GM12872 (cell line): ENCODE measurements at regions not wholly inside any gene's neighbourhood (a gene's known extent, or its start where the extent isn't known, plus 50 kb on each side); places are given as distances from the start of the nearest gene placed in this dataset.

Source experiments
- TF ChIP-seq, protein P1 (sequence below): IDR thresholded peaks from 3 replicates; pipeline ENCODE4 v1.5.1; 2011; ENCODE audit warnings: low read depth, mild to moderate bottlenecking, low read length, moderate library complexity; ENCODE audit not compliant: insufficient read depth

DNA sequence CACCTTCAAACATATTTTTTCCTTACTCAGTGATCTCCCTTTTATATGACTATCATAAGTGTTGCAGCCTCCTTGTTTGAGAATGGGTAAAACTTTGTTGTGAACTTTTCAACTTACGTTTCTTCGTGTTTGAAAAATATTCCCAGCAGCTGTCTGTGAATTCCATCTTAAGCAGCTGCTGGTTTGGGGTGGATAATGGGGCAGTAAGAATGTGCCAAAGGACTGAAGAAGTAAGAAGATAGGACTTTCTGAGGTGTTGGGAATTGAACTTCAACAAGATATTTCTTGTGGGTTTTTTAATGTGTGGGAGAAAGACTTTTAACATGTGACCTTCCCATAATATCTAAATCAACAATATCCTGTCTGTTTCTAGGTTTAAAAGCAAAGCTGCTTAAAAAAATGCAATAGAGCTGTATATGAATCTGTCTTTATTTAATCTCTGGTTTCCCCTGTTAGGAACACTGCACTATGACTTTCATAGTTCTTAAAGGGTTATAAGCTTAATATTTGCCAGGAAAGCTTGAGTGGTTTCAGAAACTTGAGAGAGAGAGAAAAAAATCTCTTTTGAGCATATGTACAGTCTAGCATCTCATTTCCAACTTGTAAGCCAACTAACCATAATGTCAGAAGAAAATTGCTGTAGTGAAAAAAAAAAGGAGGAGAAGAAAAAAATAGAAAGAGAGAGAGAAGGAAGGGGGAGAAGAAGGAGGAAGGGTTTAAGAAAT lies 1659.2 kb upstream of the FLRT2 start:
- TF ChIP-seq, protein P1, sequence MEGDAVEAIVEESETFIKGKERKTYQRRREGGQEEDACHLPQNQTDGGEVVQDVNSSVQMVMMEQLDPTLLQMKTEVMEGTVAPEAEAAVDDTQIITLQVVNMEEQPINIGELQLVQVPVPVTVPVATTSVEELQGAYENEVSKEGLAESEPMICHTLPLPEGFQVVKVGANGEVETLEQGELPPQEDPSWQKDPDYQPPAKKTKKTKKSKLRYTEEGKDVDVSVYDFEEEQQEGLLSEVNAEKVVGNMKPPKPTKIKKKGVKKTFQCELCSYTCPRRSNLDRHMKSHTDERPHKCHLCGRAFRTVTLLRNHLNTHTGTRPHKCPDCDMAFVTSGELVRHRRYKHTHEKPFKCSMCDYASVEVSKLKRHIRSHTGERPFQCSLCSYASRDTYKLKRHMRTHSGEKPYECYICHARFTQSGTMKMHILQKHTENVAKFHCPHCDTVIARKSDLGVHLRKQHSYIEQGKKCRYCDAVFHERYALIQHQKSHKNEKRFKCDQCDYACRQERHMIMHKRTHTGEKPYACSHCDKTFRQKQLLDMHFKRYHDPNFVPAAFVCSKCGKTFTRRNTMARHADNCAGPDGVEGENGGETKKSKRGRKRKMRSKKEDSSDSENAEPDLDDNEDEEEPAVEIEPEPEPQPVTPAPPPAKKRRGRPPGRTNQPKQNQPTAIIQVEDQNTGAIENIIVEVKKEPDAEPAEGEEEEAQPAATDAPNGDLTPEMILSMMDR = no peak

DNA sequence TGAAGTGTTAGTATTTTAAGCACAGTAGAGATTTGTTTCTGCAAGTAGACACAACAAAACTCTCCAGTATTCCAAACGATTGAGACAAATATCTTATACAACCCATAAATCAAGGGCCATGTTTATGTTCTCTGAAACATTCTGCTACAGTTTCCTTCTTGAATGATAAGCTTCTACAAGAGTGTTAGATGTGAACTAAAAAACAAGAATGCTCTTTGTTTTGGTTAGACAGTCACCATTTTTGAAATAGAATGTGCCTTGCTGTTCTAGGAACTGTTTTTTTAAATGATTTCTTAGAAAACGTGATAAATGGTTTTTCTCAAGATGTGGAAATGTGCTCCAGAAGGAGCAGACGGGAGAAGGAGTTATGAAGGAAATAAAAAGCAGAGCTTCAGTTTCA lies 1656.3 kb upstream of the FLRT2 start:
- TF ChIP-seq, protein P1 = no peak

DNA sequence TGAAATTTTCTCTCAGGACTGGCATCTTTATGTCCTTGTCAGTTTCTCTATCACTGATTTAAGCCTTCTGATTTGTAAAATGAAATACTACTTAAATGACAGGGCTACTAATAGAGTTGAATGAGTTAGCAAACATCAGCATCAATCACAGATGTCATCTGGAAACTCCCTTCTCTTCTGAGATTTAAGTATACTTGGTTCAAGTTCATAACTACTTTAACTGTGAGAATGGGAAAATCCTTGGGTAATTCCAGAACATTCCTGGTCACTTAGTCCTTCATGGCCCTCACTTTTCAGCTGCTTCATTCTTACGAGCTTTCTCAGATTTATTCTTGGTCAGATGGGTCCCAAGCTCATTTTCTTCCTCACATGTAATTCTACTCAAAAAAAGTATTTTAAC lies 1655.3 kb upstream of the FLRT2 start:
- TF ChIP-seq, protein P1 = no peak

DNA sequence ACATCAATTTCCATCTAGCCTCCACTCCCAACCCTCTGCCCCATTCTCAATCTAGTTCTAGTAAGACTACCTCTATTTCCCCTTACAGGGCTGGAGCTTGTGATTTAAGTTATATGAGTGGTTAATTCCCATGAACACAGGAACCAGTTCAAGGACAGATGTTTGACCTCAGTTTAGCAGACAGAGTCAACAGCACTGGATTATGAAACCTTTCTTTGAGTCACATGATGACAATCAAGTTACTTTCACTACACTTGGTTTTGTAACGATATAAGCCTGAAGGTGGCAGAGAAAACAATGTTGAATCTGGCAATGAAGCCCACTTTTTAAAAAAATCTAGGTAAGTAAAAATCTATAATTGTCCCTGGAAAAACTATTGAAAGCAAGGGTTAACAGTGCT lies 1646.2 kb upstream of the FLRT2 start:
- TF ChIP-seq, protein P1 = no peak

DNA sequence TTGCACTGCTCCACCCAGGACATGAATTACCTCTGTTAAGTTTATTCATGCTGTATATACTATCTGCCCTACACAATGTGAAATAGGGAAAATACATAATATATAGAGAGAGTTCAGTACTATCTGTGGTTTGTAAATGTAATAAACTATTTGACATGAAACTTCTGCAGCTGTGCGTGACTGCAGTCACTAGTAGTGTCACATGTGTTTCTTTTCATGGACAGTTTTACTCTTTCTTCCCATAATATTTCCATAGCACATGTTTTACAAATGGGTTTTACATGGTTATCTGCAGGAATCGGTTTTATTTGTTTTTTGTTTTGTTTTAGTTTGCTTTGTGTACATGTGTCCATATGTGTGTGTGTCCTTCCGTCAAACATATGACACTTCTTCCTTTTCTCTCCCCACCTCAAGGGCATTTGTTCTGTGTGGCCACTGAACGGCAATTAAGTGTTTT lies 1644.1 kb upstream of the FLRT2 start:
- TF ChIP-seq, protein P1 = no peak

DNA sequence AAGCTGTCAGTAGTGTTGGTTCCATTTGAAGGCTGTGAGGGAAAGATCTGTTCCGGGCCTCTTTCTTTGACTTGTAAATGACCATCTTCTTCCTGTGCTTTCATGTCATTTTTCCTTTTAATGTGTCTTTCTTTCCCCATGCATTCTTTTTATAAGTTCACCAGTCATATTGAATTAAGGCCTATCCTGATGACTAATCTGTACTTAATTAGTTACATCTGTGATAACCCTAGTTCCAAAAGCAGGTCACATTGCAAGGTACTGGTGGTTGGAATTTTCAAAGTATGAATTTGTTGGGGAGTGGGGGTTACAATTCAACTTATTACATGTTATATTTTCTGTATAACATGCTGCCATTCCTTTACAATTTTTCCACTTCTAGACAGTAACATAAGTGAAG lies 1642.1 kb upstream of the FLRT2 start:
- TF ChIP-seq, protein P1 = no peak

DNA sequence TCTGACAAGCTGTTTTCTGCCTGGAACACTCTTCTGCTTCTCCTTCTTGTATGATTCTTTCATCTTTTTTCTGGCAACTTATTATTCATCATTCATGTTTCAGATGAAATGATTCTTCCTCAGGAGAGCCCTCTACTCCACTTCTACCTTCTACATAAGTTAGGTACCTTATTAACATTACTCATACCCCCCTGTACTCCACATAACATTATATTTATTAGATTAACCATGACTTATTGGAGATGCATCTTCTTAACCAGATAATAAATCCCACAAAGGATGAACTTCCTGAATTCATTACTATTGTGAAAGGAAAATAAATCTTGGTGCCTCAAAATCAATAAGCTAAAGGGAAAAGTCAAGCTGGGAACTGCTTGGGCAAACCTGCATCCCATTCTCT lies 1636.5 kb upstream of the FLRT2 start:
- TF ChIP-seq, protein P1 = no peak

DNA sequence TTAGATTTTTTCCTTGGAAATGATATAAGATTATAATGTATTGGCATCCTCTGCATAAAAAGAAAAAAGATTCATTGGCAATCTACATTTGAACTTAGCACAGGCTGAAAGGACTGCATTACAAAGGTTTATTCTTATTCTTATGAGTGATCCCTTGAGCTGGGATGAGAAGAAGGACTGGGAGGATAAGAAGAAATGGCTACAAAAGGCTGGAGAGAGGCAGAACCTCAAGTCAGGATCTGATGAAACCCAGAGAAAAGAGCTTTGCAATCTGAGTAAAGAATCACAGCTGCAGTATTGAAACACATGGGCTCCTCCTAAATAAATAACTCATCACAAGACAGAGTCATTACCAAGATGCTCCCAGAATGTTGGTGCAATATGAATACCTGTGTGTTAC lies 1635.4 kb upstream of the FLRT2 start:
- TF ChIP-seq, protein P1 = no peak
